ENCODE measurements at regions not wholly inside any gene's neighbourhood (a gene's known extent, or its start where the extent isn't known, plus 50 kb on each side); places are given as distances from the start of the nearest gene placed in this dataset.

DNA sequence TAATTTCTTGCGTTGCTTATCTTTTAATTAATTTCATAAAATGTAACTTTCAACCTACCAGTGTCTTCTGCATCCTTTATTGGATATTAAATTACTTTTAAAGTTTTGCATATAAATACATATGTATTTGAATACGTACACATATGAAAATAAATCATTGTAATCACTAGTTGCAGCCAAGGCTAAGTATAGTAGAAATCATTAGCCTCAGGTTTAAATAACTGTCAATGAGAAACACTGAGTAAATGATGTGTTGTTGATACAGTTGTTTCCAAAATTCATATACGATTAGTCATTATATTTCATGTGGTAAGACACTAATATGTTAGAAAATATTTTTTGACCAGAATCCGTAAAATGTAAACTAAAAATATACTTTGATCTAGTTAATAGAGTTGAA, 1267.1 kb upstream of the PCDH20 start:
- CTCF ChIA-PET = no interaction called here
- BruUV-seq (replicated peaks) = no TSS peak
- DNase-seq (ENCODE audit: low read depth, low spot score) = no peak
- H3K4me3 ChIP-seq (replicated peaks in 1 of 3; ENCODE audit: insufficient read depth in 1 of 3, low read depth in 1 of 3, low read length in 3 of 3) = no peak overlapping the region
- H3K4me2 ChIP-seq (ENCODE audit: insufficient read depth, low read length) = no peak overlapping the region
- no peaks in the 10 kb centered on the region for H3K4me1 ChIP-seq (ENCODE audit: control insufficient read depth, extremely low read depth, insufficient read depth, low read length)
- no peak for FAIRE-seq
- H3K36me3 ChIP-seq (ENCODE audit: control insufficient read depth in 2 of 2, extremely low read depth in 1 of 2, insufficient read depth in 2 of 2, low read length in 2 of 2) = no peaks in the 10 kb centered on the region
- no peaks in the 10 kb centered on the region for H3K9me1 ChIP-seq (replicated peaks; ENCODE audit: control insufficient read depth, extremely low read depth, insufficient read depth, low read length)
- POLR2A ChIA-PET = no interaction called here
- H3K9ac ChIP-seq (replicated peaks; ENCODE audit: extremely low read depth, insufficient read depth, low read length) = no peak overlapping the region
- no peaks in the 10 kb centered on the region for H3K79me2 ChIP-seq (ENCODE audit: control insufficient read depth, insufficient read depth, low read length)
- TF ChIP-seq POLR2A (IDR thresholded peaks at IDR 0.05; ENCODE audit: low read depth, low read length) = no peak
- TF ChIP-seq JUN (IDR thresholded peaks at IDR 0.05; ENCODE audit: borderline replicate concordance, insufficient read depth, insufficient read length, low read depth) = no peak
- TF ChIP-seq, protein P1, sequence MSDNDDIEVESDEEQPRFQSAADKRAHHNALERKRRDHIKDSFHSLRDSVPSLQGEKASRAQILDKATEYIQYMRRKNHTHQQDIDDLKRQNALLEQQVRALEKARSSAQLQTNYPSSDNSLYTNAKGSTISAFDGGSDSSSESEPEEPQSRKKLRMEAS (IDR thresholded peaks at IDR 0.05; ENCODE audit: insufficient read depth, insufficient read length) = no peak
- TF ChIP-seq MYC (IDR thresholded peaks at IDR 0.05; ENCODE audit: low read depth, low read length) = no peak
- TF ChIP-seq, protein P2, sequence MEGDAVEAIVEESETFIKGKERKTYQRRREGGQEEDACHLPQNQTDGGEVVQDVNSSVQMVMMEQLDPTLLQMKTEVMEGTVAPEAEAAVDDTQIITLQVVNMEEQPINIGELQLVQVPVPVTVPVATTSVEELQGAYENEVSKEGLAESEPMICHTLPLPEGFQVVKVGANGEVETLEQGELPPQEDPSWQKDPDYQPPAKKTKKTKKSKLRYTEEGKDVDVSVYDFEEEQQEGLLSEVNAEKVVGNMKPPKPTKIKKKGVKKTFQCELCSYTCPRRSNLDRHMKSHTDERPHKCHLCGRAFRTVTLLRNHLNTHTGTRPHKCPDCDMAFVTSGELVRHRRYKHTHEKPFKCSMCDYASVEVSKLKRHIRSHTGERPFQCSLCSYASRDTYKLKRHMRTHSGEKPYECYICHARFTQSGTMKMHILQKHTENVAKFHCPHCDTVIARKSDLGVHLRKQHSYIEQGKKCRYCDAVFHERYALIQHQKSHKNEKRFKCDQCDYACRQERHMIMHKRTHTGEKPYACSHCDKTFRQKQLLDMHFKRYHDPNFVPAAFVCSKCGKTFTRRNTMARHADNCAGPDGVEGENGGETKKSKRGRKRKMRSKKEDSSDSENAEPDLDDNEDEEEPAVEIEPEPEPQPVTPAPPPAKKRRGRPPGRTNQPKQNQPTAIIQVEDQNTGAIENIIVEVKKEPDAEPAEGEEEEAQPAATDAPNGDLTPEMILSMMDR (IDR thresholded peaks at IDR 0.05; ENCODE audit: extremely low read depth in 1 of 2, insufficient read depth in 1 of 2, low read depth in 1 of 2, low read length in 2 of 2) = no peak
- no peak for TF ChIP-seq FOS (IDR thresholded peaks at IDR 0.05; ENCODE audit: borderline replicate concordance, insufficient read depth, low read length)
- no peak for TF ChIP-seq POLR2AphosphoS5 (IDR thresholded peaks at IDR 0.05; ENCODE audit: insufficient read depth, low read depth, low read length)
- TF ChIP-seq GATA2 (IDR thresholded peaks at IDR 0.05; ENCODE audit: insufficient read depth, insufficient read length, low read depth, low read length) = no peak
- TF ChIP-seq EZH2 (IDR thresholded peaks at IDR 0.05; ENCODE audit: borderline replicate concordance, low read depth, low read length, severe bottlenecking) = no peak
- intact Hi-C loops (cut with micrococcal nuclease) (no loop called here), dilution Hi-C loops (cut with MboI; ENCODE audit: extremely low pct_ligation_motif_present, low sequenced_read_pairs) (no loop called here)
- H4K20me1 ChIP-seq (replicated peaks; ENCODE audit: control insufficient read depth, extremely low read depth, insufficient read depth, low read length) = no peaks in the 10 kb centered on the region
- H3K27me3 ChIP-seq (ENCODE audit: control insufficient read depth in 2 of 2, insufficient read depth in 2 of 2, low read length in 2 of 2) = no peaks in the 10 kb centered on the region
- no peak overlapping the region for H3K27ac ChIP-seq (ENCODE audit: insufficient read depth, low read depth, low read length)
- no peaks in the 10 kb centered on the region for H3K9me3 ChIP-seq (replicated peaks; ENCODE audit: control insufficient read depth, insufficient read depth, low read length)
- no peak overlapping the region for H2AFZ ChIP-seq (ENCODE audit: low read depth, low read length)

All from endothelial cell of umbilical vein (primary cell).